ENCODE measurements at regions not wholly inside any gene's neighbourhood (a gene's known extent, or its start where the extent isn't known, plus 50 kb on each side); places are given as distances from the start of the nearest gene placed in this dataset.

DNA sequence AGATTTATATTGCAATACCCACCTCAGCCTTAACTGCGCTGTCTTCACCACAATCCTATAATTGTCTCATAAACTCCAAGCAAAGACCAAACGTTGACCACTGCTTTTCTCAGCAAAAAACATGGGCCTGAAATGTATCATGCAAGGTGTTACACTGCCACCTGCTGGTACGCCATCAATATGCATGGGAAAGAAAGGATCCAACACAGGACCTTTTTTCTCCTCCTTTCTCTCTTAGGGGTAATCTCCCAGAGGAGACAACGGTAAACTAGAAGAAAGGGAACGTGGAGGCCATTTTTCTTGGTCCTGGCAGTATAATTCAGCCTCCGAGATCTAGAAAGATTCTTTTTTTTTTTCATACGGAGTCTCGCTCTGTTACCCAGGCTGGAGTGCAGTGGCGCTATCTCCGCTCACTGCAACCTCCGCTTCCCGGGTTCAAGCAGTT, 79.1 kb upstream of the MPP7 start:
- peak; percentile 68 for DNase-seq
- TF ChIP-seq, protein P1, sequence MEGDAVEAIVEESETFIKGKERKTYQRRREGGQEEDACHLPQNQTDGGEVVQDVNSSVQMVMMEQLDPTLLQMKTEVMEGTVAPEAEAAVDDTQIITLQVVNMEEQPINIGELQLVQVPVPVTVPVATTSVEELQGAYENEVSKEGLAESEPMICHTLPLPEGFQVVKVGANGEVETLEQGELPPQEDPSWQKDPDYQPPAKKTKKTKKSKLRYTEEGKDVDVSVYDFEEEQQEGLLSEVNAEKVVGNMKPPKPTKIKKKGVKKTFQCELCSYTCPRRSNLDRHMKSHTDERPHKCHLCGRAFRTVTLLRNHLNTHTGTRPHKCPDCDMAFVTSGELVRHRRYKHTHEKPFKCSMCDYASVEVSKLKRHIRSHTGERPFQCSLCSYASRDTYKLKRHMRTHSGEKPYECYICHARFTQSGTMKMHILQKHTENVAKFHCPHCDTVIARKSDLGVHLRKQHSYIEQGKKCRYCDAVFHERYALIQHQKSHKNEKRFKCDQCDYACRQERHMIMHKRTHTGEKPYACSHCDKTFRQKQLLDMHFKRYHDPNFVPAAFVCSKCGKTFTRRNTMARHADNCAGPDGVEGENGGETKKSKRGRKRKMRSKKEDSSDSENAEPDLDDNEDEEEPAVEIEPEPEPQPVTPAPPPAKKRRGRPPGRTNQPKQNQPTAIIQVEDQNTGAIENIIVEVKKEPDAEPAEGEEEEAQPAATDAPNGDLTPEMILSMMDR (IDR thresholded peaks at IDR 0.05; ENCODE audit: borderline replicate concordance, extremely low read depth, low read length, poor library complexity, severe bottlenecking), result peak; percentile 93
- no peak for TF ChIP-seq EZH2 (IDR thresholded peaks at IDR 0.05; ENCODE audit: borderline replicate concordance, low read depth, low read length, severe bottlenecking)
- no peaks in the 10 kb centered on the region for H3K79me2 ChIP-seq (ENCODE audit: insufficient read depth, low read length)
- no peaks in the 10 kb centered on the region for H3K4me1 ChIP-seq (ENCODE audit: insufficient read depth, low read length)
- no peaks in the 10 kb centered on the region for H3K9me3 ChIP-seq (ENCODE audit: insufficient read depth, low read length, severe bottlenecking)
- no peak overlapping the region for H3K27ac ChIP-seq (ENCODE audit: low read length)
- H3K4me2 ChIP-seq (ENCODE audit: insufficient read depth, low read length), result no peak overlapping the region
- H3K27me3 ChIP-seq (ENCODE audit: insufficient read depth, low read length, poor library complexity), result peaks cover 5% of the 10 kb centered on the region
- no peak overlapping the region for H3K4me3 ChIP-seq (ENCODE audit: low read depth in 1 of 2, low read length in 2 of 2)
- no peak overlapping the region for H2AFZ ChIP-seq (ENCODE audit: low read depth, low read length)
- ATAC-seq (ENCODE audit: insufficient read depth, low read depth), result peak; percentile 78
- H4K20me1 ChIP-seq (ENCODE audit: insufficient read depth, low read length), result no peaks in the 10 kb centered on the region
- H3K36me3 ChIP-seq (ENCODE audit: insufficient read depth, low read length), result no peaks in the 10 kb centered on the region
- H3K9ac ChIP-seq (ENCODE audit: low read depth, low read length), result no peak overlapping the region

DNA sequence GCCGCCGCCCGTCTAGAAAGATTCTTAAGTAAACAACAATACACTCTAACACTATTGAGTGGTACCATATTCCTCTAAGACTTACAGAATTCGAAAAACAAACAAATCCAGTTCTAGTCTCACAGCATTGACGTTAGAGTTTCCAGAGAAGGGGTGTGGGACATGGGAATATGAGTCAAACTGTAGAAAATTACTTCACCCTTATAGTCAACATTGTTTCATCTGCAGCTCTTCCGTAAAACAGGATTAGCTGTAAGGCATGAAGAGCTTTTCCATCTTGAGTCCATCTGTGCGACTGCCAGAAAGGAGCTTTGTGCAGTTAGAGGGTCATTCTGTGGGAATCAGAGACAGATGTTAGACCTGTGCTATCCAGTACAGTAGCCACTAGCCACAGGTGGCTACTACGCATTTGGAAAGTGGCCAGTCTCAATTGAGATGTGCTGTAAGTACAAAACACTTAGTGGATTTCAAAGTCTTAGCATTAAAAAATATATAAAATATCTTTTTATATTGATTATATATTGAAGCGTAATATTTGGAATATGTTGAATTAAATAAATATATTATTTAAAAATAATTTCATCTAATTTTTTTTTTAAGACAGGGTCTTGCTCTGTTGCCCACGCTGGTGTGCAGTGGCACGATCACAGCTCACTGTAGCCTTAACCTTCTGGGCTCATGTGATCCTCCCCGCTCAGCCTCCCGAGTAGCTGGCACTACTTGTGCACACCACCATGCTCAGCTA, 79.8 kb upstream of the MPP7 start:
- no peak overlapping the region for H3K4me3 ChIP-seq (ENCODE audit: low read depth in 1 of 2, low read length in 2 of 2)
- H3K36me3 ChIP-seq (ENCODE audit: insufficient read depth, low read length), result no peaks in the 10 kb centered on the region
- H3K9me3 ChIP-seq (ENCODE audit: insufficient read depth, low read length, severe bottlenecking), result no peaks in the 10 kb centered on the region
- H3K79me2 ChIP-seq (ENCODE audit: insufficient read depth, low read length), result no peaks in the 10 kb centered on the region
- H3K9ac ChIP-seq (ENCODE audit: low read depth, low read length), result no peak overlapping the region
- no peak overlapping the region for H2AFZ ChIP-seq (ENCODE audit: low read depth, low read length)
- H3K4me1 ChIP-seq (ENCODE audit: insufficient read depth, low read length), result no peaks in the 10 kb centered on the region
- no peak for TF ChIP-seq EZH2 (IDR thresholded peaks at IDR 0.05; ENCODE audit: borderline replicate concordance, low read depth, low read length, severe bottlenecking)
- TF ChIP-seq, protein P1 (IDR thresholded peaks at IDR 0.05; ENCODE audit: borderline replicate concordance, extremely low read depth, low read length, poor library complexity, severe bottlenecking), result no peak
- H4K20me1 ChIP-seq (ENCODE audit: insufficient read depth, low read length), result no peaks in the 10 kb centered on the region
- H3K4me2 ChIP-seq (ENCODE audit: insufficient read depth, low read length), result no peak overlapping the region
- no peak for DNase-seq
- no peak overlapping the region for H3K27ac ChIP-seq (ENCODE audit: low read length)
- H3K27me3 ChIP-seq (ENCODE audit: insufficient read depth, low read length, poor library complexity), result peaks cover 5% of the 10 kb centered on the region
- no peak for ATAC-seq (ENCODE audit: insufficient read depth, low read depth)

DNA sequence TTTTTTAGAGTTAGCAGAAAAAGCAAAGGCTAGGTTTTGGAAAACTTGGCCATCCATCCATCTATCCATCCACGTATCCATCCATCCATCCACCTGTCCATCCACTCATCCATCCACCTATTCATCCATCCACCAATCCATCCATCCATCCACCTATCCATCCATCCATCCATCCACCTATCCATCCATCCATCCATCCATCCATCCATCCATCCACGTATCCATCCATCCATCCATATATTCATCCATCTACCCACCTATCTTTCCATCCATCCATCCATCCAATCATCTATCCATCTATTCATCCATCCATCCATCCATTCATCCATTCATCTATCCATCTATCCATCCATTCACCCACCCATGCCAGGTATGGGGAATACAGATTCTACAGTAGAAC, 81.7 kb upstream of the MPP7 start:
- H3K79me2 ChIP-seq (ENCODE audit: insufficient read depth, low read length), result no peaks in the 10 kb centered on the region
- no peak overlapping the region for H3K4me3 ChIP-seq (ENCODE audit: low read depth in 1 of 2, low read length in 2 of 2)
- H4K20me1 ChIP-seq (ENCODE audit: insufficient read depth, low read length), result no peaks in the 10 kb centered on the region
- no peaks in the 10 kb centered on the region for H3K4me1 ChIP-seq (ENCODE audit: insufficient read depth, low read length)
- H3K36me3 ChIP-seq (ENCODE audit: insufficient read depth, low read length), result no peaks in the 10 kb centered on the region
- ATAC-seq (ENCODE audit: insufficient read depth, low read depth) (no peak), DNase-seq (no peak)
- no peaks in the 10 kb centered on the region for H3K9me3 ChIP-seq (ENCODE audit: insufficient read depth, low read length, severe bottlenecking)
- H3K27ac ChIP-seq (ENCODE audit: low read length), result no peak overlapping the region
- no peak for TF ChIP-seq EZH2 (IDR thresholded peaks at IDR 0.05; ENCODE audit: borderline replicate concordance, low read depth, low read length, severe bottlenecking)
- H3K9ac ChIP-seq (ENCODE audit: low read depth, low read length), result no peak overlapping the region
- H2AFZ ChIP-seq (ENCODE audit: low read depth, low read length), result no peak overlapping the region
- no peak overlapping the region for H3K4me2 ChIP-seq (ENCODE audit: insufficient read depth, low read length)
- H3K27me3 ChIP-seq (ENCODE audit: insufficient read depth, low read length, poor library complexity), result peaks cover 5% of the 10 kb centered on the region

DNA sequence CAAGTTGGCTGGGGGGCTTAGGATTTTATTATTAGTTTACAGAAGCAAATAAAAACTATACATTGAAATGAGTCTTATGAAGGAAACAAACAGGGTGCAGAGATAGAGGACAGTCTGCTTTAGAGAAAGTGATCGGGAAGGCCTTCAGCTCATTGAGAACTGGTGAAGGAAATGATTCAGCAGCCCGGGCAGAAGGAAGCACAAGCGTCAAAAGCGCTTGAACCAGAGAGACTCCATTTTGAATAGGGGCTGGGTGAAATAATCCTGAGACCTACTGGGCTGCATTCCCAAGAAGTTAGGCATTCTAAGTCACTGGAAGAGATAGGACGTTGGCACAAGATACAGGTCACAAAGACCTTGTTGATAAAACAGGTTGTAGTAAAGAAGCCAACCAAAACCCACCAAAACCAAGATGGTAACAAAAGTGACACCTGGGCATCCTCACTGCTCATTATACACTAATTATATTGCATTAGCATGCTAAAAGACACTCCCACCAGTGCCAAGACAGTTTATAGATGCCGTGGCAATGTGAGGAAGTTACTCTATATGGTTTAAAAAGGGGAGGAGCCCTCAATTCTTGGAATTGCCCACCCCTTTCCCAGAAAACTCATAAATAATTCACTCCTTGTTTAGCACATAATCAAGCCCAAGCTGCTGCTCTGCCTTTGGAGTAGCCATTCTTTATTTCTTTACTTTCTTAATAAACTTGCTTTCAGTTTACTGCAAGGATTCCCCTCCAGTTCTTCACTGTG, 83.1 kb upstream of the MPP7 start:
- H3K79me2 ChIP-seq (ENCODE audit: insufficient read depth, low read length), result no peaks in the 10 kb centered on the region
- no peaks in the 10 kb centered on the region for H4K20me1 ChIP-seq (ENCODE audit: insufficient read depth, low read length)
- DNase-seq (no peak), ATAC-seq (ENCODE audit: insufficient read depth, low read depth) (no peak)
- H3K9ac ChIP-seq (ENCODE audit: low read depth, low read length), result no peak overlapping the region
- H3K27me3 ChIP-seq (ENCODE audit: insufficient read depth, low read length, poor library complexity), result peaks cover 5% of the 10 kb centered on the region
- no peaks in the 10 kb centered on the region for H3K36me3 ChIP-seq (ENCODE audit: insufficient read depth, low read length)
- H2AFZ ChIP-seq (ENCODE audit: low read depth, low read length), result no peak overlapping the region
- no peak overlapping the region for H3K27ac ChIP-seq (ENCODE audit: low read length)
- TF ChIP-seq EZH2 (IDR thresholded peaks at IDR 0.05; ENCODE audit: borderline replicate concordance, low read depth, low read length, severe bottlenecking), result no peak
- TF ChIP-seq, protein P1 (IDR thresholded peaks at IDR 0.05; ENCODE audit: borderline replicate concordance, extremely low read depth, low read length, poor library complexity, severe bottlenecking), result no peak
- H3K9me3 ChIP-seq (ENCODE audit: insufficient read depth, low read length, severe bottlenecking), result no peaks in the 10 kb centered on the region
- no peak overlapping the region for H3K4me3 ChIP-seq (ENCODE audit: low read depth in 1 of 2, low read length in 2 of 2)
- no peak overlapping the region for H3K4me2 ChIP-seq (ENCODE audit: insufficient read depth, low read length)
- no peaks in the 10 kb centered on the region for H3K4me1 ChIP-seq (ENCODE audit: insufficient read depth, low read length)

Data from DND-41 (cell line).